Caco-2 (cell line): ENCODE measurements at regions not wholly inside any gene's neighbourhood (a gene's known extent, or its start where the extent isn't known, plus 50 kb on each side); places are given as distances from the start of the nearest gene placed in this dataset.

Experiments used
- BruUV-seq: library from RNA; stranded (reverse); fragments of 400-500 nt; replicated peaks from 2 replicates; lab custom pipeline; 2021; lab: Mats Ljungman, UMichigan
- CTCF ChIA-PET: fragments of 300-600 bp; sonication (Branson Sonifier 250); formaldehyde crosslinking; loops from one replicate; lab custom pipeline; 2022; ENCODE audit warnings: antibody characterized with exemption; lab: Charles Lee
- POLR2A ChIA-PET: fragments of 300-600 bp; sonication (Branson Sonifier 250); formaldehyde crosslinking; loops from one replicate; lab custom pipeline; 2022; ENCODE audit warnings: antibody characterized with exemption; lab: Charles Lee
- DNase-seq, 2 experiments: peaks; one replicate each; pipeline versions ENCODE4 v3.0.0 to v3.0.0-alpha.2; 2020 to 2022
- H3K27me3 ChIP-seq: replicated peaks from 2 replicates; pipeline ENCODE4 v1.6.0; 2011; ENCODE audit warnings: low read length; ENCODE audit not compliant: control insufficient read depth, insufficient read depth
- H3K36me3 ChIP-seq: 2 replicates; pipeline ENCODE4 v1.5.1; 2011; ENCODE audit warnings: low read length; ENCODE audit not compliant: control insufficient read depth, insufficient read depth
- H3K4me1 ChIP-seq: fragments of 250-450 bp; sonication (Bioruptor Pico); 2 replicates; pipeline ENCODE4 v1.5.1; 2020; ENCODE audit warnings: mild to moderate bottlenecking
- H3K4me3 ChIP-seq: 2 replicates; pipeline ENCODE4 v1.5.1; 2011; ENCODE audit warnings: low read depth, mild to moderate bottlenecking, control low read depth, low read length
- H3K9me3 ChIP-seq: fragments of 250-450 bp; sonication (Bioruptor Pico); 2 replicates; pipeline ENCODE4 v1.5.1; 2020; ENCODE audit warnings: mild to moderate bottlenecking, moderate library complexity
- H3K27ac Mint-ChIP-seq: one replicate; pipeline ENCODE4 v1.8.0; 2022; ENCODE audit warnings: mixed read lengths; ENCODE audit not compliant: unreplicated experiment
- H3K27me3 Mint-ChIP-seq: one replicate; pipeline ENCODE4 v1.8.0; 2022; ENCODE audit warnings: mixed read lengths; ENCODE audit not compliant: insufficient read depth, unreplicated experiment
- H3K36me3 Mint-ChIP-seq: one replicate; pipeline ENCODE4 v1.8.0; 2022; ENCODE audit warnings: mild to moderate bottlenecking, mixed read lengths; ENCODE audit not compliant: insufficient read depth, unreplicated experiment
- H3K4me1 Mint-ChIP-seq: one replicate; pipeline ENCODE4 v1.8.0; 2022; ENCODE audit warnings: low read depth, mixed read lengths; ENCODE audit not compliant: unreplicated experiment
- H3K4me3 Mint-ChIP-seq: one replicate; pipeline ENCODE4 v1.8.0; 2022; ENCODE audit warnings: mild to moderate bottlenecking, moderate library complexity, mixed read lengths; ENCODE audit not compliant: unreplicated experiment
- H3K9me3 Mint-ChIP-seq: one replicate; pipeline ENCODE4 v1.8.0; 2022; ENCODE audit warnings: mixed read lengths; ENCODE audit not compliant: unreplicated experiment
- CTCF ChIP-seq, 2 experiments: fragments of 200-600 bp in 1 of 2; IDR thresholded peaks; 1 replicate in 1 of 2; 2 replicates in 1 of 2; pipeline versions ENCODE4 v1.5.1 to v1.8.0; 2011 to 2022; ENCODE audit warnings: antibody characterized with exemption in 1 of 2, control low read depth in 1 of 2, inconsistent platforms in 1 of 2, low read depth in 1 of 2, low read length in 1 of 2, mild to moderate bottlenecking in 1 of 2, moderate library complexity in 1 of 2; ENCODE audit not compliant: insufficient read depth in 1 of 2, severe bottlenecking in 1 of 2, unreplicated experiment in 1 of 2
- intact Hi-C: fragments of 100-400 bp; cut with micrococcal nuclease; formaldehyde crosslinking; loops from one replicate; pipeline ENCODE4 v1.10.0; 2022; ENCODE audit not compliant: unreplicated experiment

GRCh38 chr3:144771381-144771870 is 799.8 kb downstream of the DIPK2A start:
- Histone ChIP-seq H3K4me3 (no peak overlapping the region), H3K9me3 (no peaks in the 10 kb centered on the region), H3K4me1 (no peaks in the 10 kb centered on the region), H3K27me3 (no peaks in the 10 kb centered on the region), H3K36me3 (no peaks in the 10 kb centered on the region)
- Mint-ChIP-seq H3K27ac (no peak overlapping the region), H3K9me3 (no peaks in the 10 kb centered on the region), H3K27me3 (peaks cover 4% of the 10 kb centered on the region), H3K4me1 (no peaks in the 10 kb centered on the region), H3K36me3 (no peaks in the 10 kb centered on the region), H3K4me3 (no peak overlapping the region)
- POLR2A ChIA-PET = no interaction called here
- intact Hi-C loops = loop anchor here (2.0 to 10.0 kb wide), 3 partner anchors 237 to 875 kb away; no protein-coding TSS in a partner anchor
- no peak for DNase-seq
- CTCF ChIA-PET = no interaction called here
- TF ChIP-seq CTCF (IDR thresholded peaks at IDR 0.05; ENCODE audit: insufficient read depth in 1 of 2, low read depth in 1 of 2, low read length in 1 of 2, severe bottlenecking in 1 of 2, unreplicated experiment in 1 of 2) = no peak
- no TSS peak for BruUV-seq

GRCh38 chr3:144772372-144772771 is 800.7 kb downstream of the DIPK2A start:
- BruUV-seq = no TSS peak

GRCh38 chr3:144773350-144773749 is 801.7 kb downstream of the DIPK2A start:
- CTCF ChIA-PET = no interaction called here
- Histone ChIP-seq H3K4me3 (no peak overlapping the region), H3K27me3 (no peaks in the 10 kb centered on the region), H3K9me3 (no peaks in the 10 kb centered on the region), H3K36me3 (no peaks in the 10 kb centered on the region), H3K4me1 (no peaks in the 10 kb centered on the region)
- peaks cover 4% of the 10 kb centered on the region for H3K27me3 Mint-ChIP-seq
- no peaks in the 10 kb centered on the region for H3K4me1 Mint-ChIP-seq
- H3K4me3 Mint-ChIP-seq = no peak overlapping the region
- TF ChIP-seq CTCF (IDR thresholded peaks at IDR 0.05; ENCODE audit: insufficient read depth in 1 of 2, low read depth in 1 of 2, low read length in 1 of 2, severe bottlenecking in 1 of 2, unreplicated experiment in 1 of 2) = no peak
- POLR2A ChIA-PET = no interaction called here
- H3K9me3 Mint-ChIP-seq = no peaks in the 10 kb centered on the region
- intact Hi-C loops = loop anchor here (10.0 kb wide), 2 partner anchors 239 to 479 kb away; no protein-coding TSS in a partner anchor
- DNase-seq = no peak
- no TSS peak for BruUV-seq
- H3K36me3 Mint-ChIP-seq = no peaks in the 10 kb centered on the region
- H3K27ac Mint-ChIP-seq = no peak overlapping the region

More at GRCh38 chr3:144772372-144772771, 800.7 kb downstream of the DIPK2A start:
- H3K27me3 Mint-ChIP-seq = peaks cover 4% of the 10 kb centered on the region
- H3K27ac Mint-ChIP-seq = no peak overlapping the region
- no peak for TF ChIP-seq CTCF (IDR thresholded peaks at IDR 0.05; ENCODE audit: insufficient read depth in 1 of 2, low read depth in 1 of 2, low read length in 1 of 2, severe bottlenecking in 1 of 2, unreplicated experiment in 1 of 2)
- H3K9me3 Mint-ChIP-seq = no peaks in the 10 kb centered on the region
- CTCF ChIA-PET = no interaction called here
- POLR2A ChIA-PET = no interaction called here
- Histone ChIP-seq H3K4me3 (no peak overlapping the region), H3K4me1 (no peaks in the 10 kb centered on the region), H3K27me3 (no peaks in the 10 kb centered on the region), H3K36me3 (no peaks in the 10 kb centered on the region), H3K9me3 (no peaks in the 10 kb centered on the region)
- intact Hi-C loops = loop anchor here (10.0 kb wide), 2 partner anchors 238 to 478 kb away; no protein-coding TSS in a partner anchor
- H3K4me3 Mint-ChIP-seq = no peak overlapping the region
- H3K36me3 Mint-ChIP-seq = no peaks in the 10 kb centered on the region
- no peaks in the 10 kb centered on the region for H3K4me1 Mint-ChIP-seq
- DNase-seq = no peak
